ENCODE measurements at regions not wholly inside any gene's neighbourhood (a gene's known extent, or its start where the extent isn't known, plus 50 kb on each side); places are given as distances from the start of the nearest gene placed in this dataset.

DNA sequence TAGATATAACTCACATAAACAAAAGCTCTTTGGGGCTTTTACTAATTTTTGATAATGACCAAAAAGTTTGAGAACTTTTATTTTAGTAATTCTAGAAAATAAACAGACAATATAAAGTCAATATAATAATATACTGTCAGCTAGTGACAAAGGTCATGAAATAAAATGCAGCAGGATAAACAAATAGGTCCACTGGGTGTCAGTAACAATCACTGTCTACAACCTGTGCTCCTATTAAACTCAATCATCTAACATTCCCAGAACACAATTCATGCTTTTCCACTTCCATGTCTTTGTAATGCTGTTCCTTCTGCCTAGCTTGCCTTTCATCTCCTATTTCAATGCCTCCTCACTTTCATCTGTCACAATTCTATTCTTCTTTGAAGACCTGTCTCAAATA, 186.1 kb downstream of the GIPC2 start:
- peaks cover 21% of the 10 kb centered on the region for H3K4me1 ChIP-seq
- no peaks in the 10 kb centered on the region for H3K27me3 Mint-ChIP-seq (ENCODE audit: insufficient read depth, low read depth)
- H3F3A ChIP-seq (ENCODE audit: low read depth), result no peaks in the 10 kb centered on the region
- no peaks in the 10 kb centered on the region for H4K20me1 ChIP-seq (ENCODE audit: low read depth)
- TF ChIP-seq CTCF (IDR thresholded peaks at IDR 0.05) (no peak), EZH2 (IDR thresholded peaks at IDR 0.05) (no peak), EZH2phosphoT487 (IDR thresholded peaks at IDR 0.05) (no peak)
- no peaks in the 10 kb centered on the region for H3K9me3 ChIP-seq (ENCODE audit: low read depth)
- no peak overlapping the region for H3K9ac ChIP-seq
- no peak for DNase-seq (ENCODE audit: low spot score)
- H3K36me3 Mint-ChIP-seq, result no peaks in the 10 kb centered on the region
- no peak overlapping the region for H3K27ac ChIP-seq
- no peak overlapping the region for H3K4me3 ChIP-seq
- H3K27me3 ChIP-seq, result peaks cover 57% of the 10 kb centered on the region
- no peak overlapping the region for H3K4me2 ChIP-seq
- no peaks in the 10 kb centered on the region for H3K9me3 Mint-ChIP-seq
- H3K4me1 Mint-ChIP-seq, result no peaks in the 10 kb centered on the region
- no peak overlapping the region for H3K27ac Mint-ChIP-seq
- H3K4me3 Mint-ChIP-seq, result no peak overlapping the region
- no peak overlapping the region for H2AFZ ChIP-seq (replicated peaks)
- H3K36me3 ChIP-seq, result no peaks in the 10 kb centered on the region
- H3K79me2 ChIP-seq (ENCODE audit: low read depth), result no peaks in the 10 kb centered on the region

GRCh38 chr1:78232630-78233029, 186.9 kb downstream of the GIPC2 start:
- no peak overlapping the region for H3K9ac ChIP-seq
- H3K79me2 ChIP-seq (ENCODE audit: low read depth), result no peaks in the 10 kb centered on the region
- no peak for TF ChIP-seq CTCF (IDR thresholded peaks at IDR 0.05)
- no peak for TF ChIP-seq EZH2phosphoT487 (IDR thresholded peaks at IDR 0.05)
- no peak for TF ChIP-seq EZH2 (IDR thresholded peaks at IDR 0.05)
- DNase-seq (ENCODE audit: low spot score), result no peak
- H3K27me3 ChIP-seq, result peaks cover 62% of the 10 kb centered on the region
- H3K36me3 Mint-ChIP-seq, result no peaks in the 10 kb centered on the region
- no peak overlapping the region for H2AFZ ChIP-seq (replicated peaks)
- no peaks in the 10 kb centered on the region for H4K20me1 ChIP-seq (ENCODE audit: low read depth)
- H3K4me3 Mint-ChIP-seq, result no peak overlapping the region
- H3K27ac Mint-ChIP-seq, result no peak overlapping the region
- H3K4me2 ChIP-seq, result no peak overlapping the region
- no peaks in the 10 kb centered on the region for H3K36me3 ChIP-seq
- H3K9me3 Mint-ChIP-seq, result no peaks in the 10 kb centered on the region
- H3F3A ChIP-seq (ENCODE audit: low read depth), result no peaks in the 10 kb centered on the region
- peaks cover 16% of the 10 kb centered on the region for H3K4me1 ChIP-seq
- H3K4me3 ChIP-seq, result no peak overlapping the region
- no peaks in the 10 kb centered on the region for H3K27me3 Mint-ChIP-seq (ENCODE audit: insufficient read depth, low read depth)
- H3K9me3 ChIP-seq (ENCODE audit: low read depth), result no peaks in the 10 kb centered on the region
- H3K4me1 Mint-ChIP-seq, result no peaks in the 10 kb centered on the region
- H3K27ac ChIP-seq, result no peak overlapping the region

GRCh38 chr1:78234496-78234895, 188.7 kb downstream of the GIPC2 start:
- H3K79me2 ChIP-seq (ENCODE audit: low read depth), result no peaks in the 10 kb centered on the region
- H3K9ac ChIP-seq, result no peak overlapping the region
- H3K27ac ChIP-seq, result no peak overlapping the region
- Mint-ChIP-seq H3K4me3 (no peak overlapping the region), H3K27me3 (ENCODE audit: insufficient read depth, low read depth) (no peaks in the 10 kb centered on the region), H3K9me3 (no peaks in the 10 kb centered on the region), H3K4me1 (no peaks in the 10 kb centered on the region), H3K36me3 (no peaks in the 10 kb centered on the region), H3K27ac (no peak overlapping the region)
- H3K27me3 ChIP-seq, result peaks cover 77% of the 10 kb centered on the region
- no peaks in the 10 kb centered on the region for H3F3A ChIP-seq (ENCODE audit: low read depth)
- H3K4me2 ChIP-seq, result no peak overlapping the region
- H3K4me3 ChIP-seq, result no peak overlapping the region
- H4K20me1 ChIP-seq (ENCODE audit: low read depth), result no peaks in the 10 kb centered on the region
- H3K4me1 ChIP-seq, result peaks cover 6% of the 10 kb centered on the region
- DNase-seq (ENCODE audit: low spot score), result peak; percentile 10
- H2AFZ ChIP-seq (replicated peaks), result peak overlapping the region; percentile 19
- H3K36me3 ChIP-seq, result no peaks in the 10 kb centered on the region
- no peak for TF ChIP-seq EZH2phosphoT487 (IDR thresholded peaks at IDR 0.05)
- TF ChIP-seq CTCF (IDR thresholded peaks at IDR 0.05), result no peak
- no peak for TF ChIP-seq EZH2 (IDR thresholded peaks at IDR 0.05)
- no peaks in the 10 kb centered on the region for H3K9me3 ChIP-seq (ENCODE audit: low read depth)
